GM12864 (cell line): ENCODE measurements at regions not wholly inside any gene's neighbourhood (a gene's known extent, or its start where the extent isn't known, plus 50 kb on each side); places are given as distances from the start of the nearest gene placed in this dataset.

Source experiments
- DNase-seq: peaks from one replicate; pipeline ENCODE4 v3.0.0-alpha.2; 2011; ENCODE audit warnings: low read depth
- H3K4me3 ChIP-seq: 2 replicates; pipeline ENCODE4 v1.5.1; 2011; ENCODE audit warnings: mild to moderate bottlenecking, low read depth, low read length, control low read depth
- CTCF ChIP-seq: IDR thresholded peaks from 2 replicates; pipeline ENCODE4 v1.5.1; 2011; ENCODE audit warnings: low read depth, mild to moderate bottlenecking, moderate library complexity, low read length, control low read depth, inconsistent platforms; ENCODE audit errors: missing control alignments

DNA sequence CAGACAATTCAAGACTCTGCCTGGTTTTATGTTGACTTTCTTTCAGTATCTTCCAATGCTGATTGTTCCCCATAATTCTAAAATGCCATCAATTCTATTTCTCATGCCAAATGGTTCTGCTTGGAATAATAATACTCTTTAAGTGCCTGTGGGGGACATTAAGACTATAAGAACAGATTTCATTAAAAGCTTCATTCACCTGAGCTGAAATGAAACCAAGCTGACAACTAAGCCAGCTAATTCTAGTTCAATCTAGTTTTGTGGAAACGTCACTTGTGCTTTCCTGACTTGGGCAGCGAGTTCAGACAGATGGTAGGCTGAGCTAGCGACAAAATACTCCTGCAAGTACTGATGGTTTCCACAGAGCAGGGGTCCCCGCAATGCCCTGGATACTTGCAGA, 491.1 kb upstream of the RAB6C start:
- no peak for DNase-seq
- no peak for TF ChIP-seq CTCF
- no peak overlapping the region for H3K4me3 ChIP-seq

GRCh38 chr2:129490641-129491040, 488.8 kb upstream of the RAB6C start:
- no peak for TF ChIP-seq CTCF
- H3K4me3 ChIP-seq = no peak overlapping the region
- DNase-seq = no peak

- TF ChIP-seq CTCF = no peak
- H3K4me3 ChIP-seq = no peak overlapping the region
- no peak for DNase-seq
Observed at GRCh38 chr2:129491308-129491707, 488.2 kb upstream of the RAB6C start.

- no peak for TF ChIP-seq CTCF
- no peak overlapping the region for H3K4me3 ChIP-seq
- no peak for DNase-seq
Observed at GRCh38 chr2:129492548-129492947, 486.9 kb upstream of the RAB6C start.

- no peak for TF ChIP-seq CTCF
- DNase-seq = no peak
- H3K4me3 ChIP-seq = no peak overlapping the region
Observed at GRCh38 chr2:129499747-129500146, 479.7 kb upstream of the RAB6C start.

DNA sequence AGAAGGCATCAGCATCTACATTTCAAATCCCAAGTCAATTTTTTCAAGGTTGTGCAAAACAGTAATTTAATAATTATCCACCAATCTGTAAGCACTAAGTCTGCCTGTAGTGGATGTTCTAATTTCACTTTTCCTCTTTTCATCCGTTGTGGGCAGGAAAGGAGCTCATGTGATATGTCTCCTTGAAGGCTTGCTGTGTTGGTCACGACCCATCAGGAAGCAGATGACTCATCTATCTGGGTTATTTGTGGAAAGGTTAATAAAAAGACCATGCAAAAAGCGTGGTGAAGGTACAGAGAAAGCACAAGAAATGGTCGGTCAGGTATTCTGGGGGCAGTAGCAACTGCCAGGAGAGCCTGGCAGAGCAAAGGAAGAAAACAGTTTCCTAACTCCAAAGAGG, 476.7 kb upstream of the RAB6C start:
- H3K4me3 ChIP-seq = no peak overlapping the region
- no peak for TF ChIP-seq CTCF

GRCh38 chr2:129504646-129505045, 474.8 kb upstream of the RAB6C start:
- no peak overlapping the region for H3K4me3 ChIP-seq
- no peak for TF ChIP-seq CTCF
- DNase-seq = no peak

More for the DNA sequence above, 476.7 kb upstream of the RAB6C start:
- DNase-seq = no peak
